GM12891 (cell line): ENCODE measurements at regions not wholly inside any gene's neighbourhood (a gene's known extent, or its start where the extent isn't known, plus 50 kb on each side); places are given as distances from the start of the nearest gene placed in this dataset.

Source experiments
- POLR2A ChIP-seq: IDR thresholded peaks from 2 replicates; pipeline ENCODE4 v1.6.1; 2011; ENCODE audit warnings: low read depth, low read length, control low read depth
- POLR2AphosphoS5 ChIP-seq: IDR thresholded peaks from 2 replicates; pipeline ENCODE4 v1.6.1; 2011; ENCODE audit warnings: low read depth, low read length, control low read depth
- POU2F2 ChIP-seq: IDR thresholded peaks from 2 replicates; pipeline ENCODE4 v1.6.1; 2011; ENCODE audit warnings: low read depth, mild to moderate bottlenecking, control low read depth, low read length, moderate library complexity
- SPI1 ChIP-seq: IDR thresholded peaks from 2 replicates; pipeline ENCODE4 v1.6.1; 2011; ENCODE audit warnings: low read depth, low read length, control low read depth

GRCh38 chr7:113756250-113756649, 162.6 kb downstream of the PPP1R3A start:
- no peak for TF ChIP-seq POLR2A
- TF ChIP-seq POU2F2, result no peak
- no peak for TF ChIP-seq POLR2AphosphoS5
- no peak for TF ChIP-seq SPI1
